GM23338 (cell line): ENCODE measurements at regions not wholly inside any gene's neighbourhood (a gene's known extent, or its start where the extent isn't known, plus 50 kb on each side); places are given as distances from the start of the nearest gene placed in this dataset.

Source experiments
- ATAC-seq: fragments of 200-7000 bp; cut with Tn5 transposase; 3 replicates; pipeline ENCODE4 v1.9.1; 2020
- DNase-seq: peaks from one replicate; pipeline ENCODE4 v3.0.0-alpha.2; 2015; ENCODE audit warnings: low spot score
- H2AFZ ChIP-seq: fragments of 200-600 bp; sonication (generic); 2 replicates; pipeline ENCODE4 v1.8.0; 2016; ENCODE audit warnings: antibody characterized with exemption, mild to moderate bottlenecking, moderate library complexity
- H3F3A ChIP-seq: fragments of 200-600 bp; sonication (generic); replicated peaks from 2 replicates; pipeline ENCODE4 v1.8.0; 2017; ENCODE audit warnings: antibody characterized with exemption, mixed run types, low read depth
- H3K27ac ChIP-seq: fragments of 200-600 bp; sonication (generic); 2 replicates; pipeline ENCODE4 v1.6.1; 2016; ENCODE audit warnings: low read depth
- H3K27me3 ChIP-seq: fragments of 200-600 bp; sonication (generic); 2 replicates; pipeline ENCODE4 v1.8.0; 2016; ENCODE audit warnings: mild to moderate bottlenecking, mixed run types, moderate library complexity; ENCODE audit not compliant: insufficient read depth
- H3K36me3 ChIP-seq: fragments of 200-600 bp; sonication (generic); 2 replicates; pipeline ENCODE4 v1.8.0; 2016; ENCODE audit warnings: mild to moderate bottlenecking; ENCODE audit not compliant: insufficient read depth
- H3K4me1 ChIP-seq: fragments of 200-600 bp; sonication (generic); 2 replicates; pipeline ENCODE4 v1.8.0; 2016; ENCODE audit warnings: mild to moderate bottlenecking, moderate library complexity; ENCODE audit not compliant: insufficient read depth
- H3K4me2 ChIP-seq: fragments of 200-600 bp; sonication (generic); 2 replicates; pipeline ENCODE4 v1.7.1; 2017; ENCODE audit warnings: mixed run types
- H3K4me3 ChIP-seq: fragments of 200-600 bp; sonication (generic); 2 replicates; pipeline ENCODE4 v1.6.1; 2016; ENCODE audit warnings: mixed run types
- H3K79me2 ChIP-seq: fragments of 200-600 bp; sonication (generic); replicated peaks from 2 replicates; pipeline ENCODE4 v1.8.0; 2017; ENCODE audit warnings: mild to moderate bottlenecking; ENCODE audit not compliant: insufficient read depth
- H3K9me2 ChIP-seq: fragments of 200-600 bp; sonication (generic); 2 replicates; pipeline ENCODE4 v1.8.0; 2017; ENCODE audit not compliant: insufficient read depth
- H4K20me1 ChIP-seq: fragments of 200-600 bp; sonication (generic); replicated peaks from 2 replicates; pipeline ENCODE4 v1.8.0; 2017; ENCODE audit warnings: mild to moderate bottlenecking; ENCODE audit not compliant: insufficient read depth
- H3K27ac Mint-ChIP-seq: 2 replicates; pipeline ENCODE4 v1.8.0; 2020; ENCODE audit warnings: inconsistent platforms, mild to moderate bottlenecking, moderate library complexity, mixed read lengths
- H3K27me3 Mint-ChIP-seq: 3 replicates; pipeline ENCODE4 v1.8.0; 2022; ENCODE audit warnings: low read depth, mild to moderate bottlenecking, moderate library complexity, mixed read lengths, inconsistent platforms; ENCODE audit not compliant: insufficient read depth, poor library complexity
- H3K36me3 Mint-ChIP-seq: 3 replicates; pipeline ENCODE4 v1.8.0; 2021; ENCODE audit warnings: low read depth, mild to moderate bottlenecking, inconsistent platforms, moderate library complexity, mixed read lengths
- H3K4me1 Mint-ChIP-seq: 3 replicates; pipeline ENCODE4 v1.8.0; 2020; ENCODE audit warnings: mild to moderate bottlenecking, inconsistent platforms, mixed read lengths
- H3K4me3 Mint-ChIP-seq: 3 replicates; pipeline ENCODE4 v1.8.0; 2021; ENCODE audit warnings: moderate library complexity, mild to moderate bottlenecking, inconsistent platforms, mixed read lengths
- H3K9me3 Mint-ChIP-seq: 3 replicates; pipeline ENCODE4 v1.8.0; 2020; ENCODE audit warnings: moderate library complexity, mild to moderate bottlenecking, inconsistent platforms, mixed read lengths
- CTCF ChIP-seq, 2 experiments: fragments of 200-600 bp in 1 of 2; sonication (generic) in 1 of 2; conservative IDR thresholded peaks; 2 replicates each; pipeline versions ENCODE4 v1.5.1 to v1.6.1; 2016 to 2017; ENCODE audit warnings: antibody characterized with exemption in 2 of 2, low read depth in 2 of 2, mild to moderate bottlenecking in 2 of 2, moderate library complexity in 1 of 2
- EZH2 ChIP-seq: fragments of 200-600 bp; sonication (generic); IDR thresholded peaks from one replicate; pipeline ENCODE4 v1.8.0; 2017; ENCODE audit warnings: antibody characterized with exemption, mild to moderate bottlenecking, low read depth; ENCODE audit not compliant: unreplicated experiment
- EZH2phosphoT487 ChIP-seq: fragments of 200-600 bp; sonication (generic); IDR thresholded peaks from one replicate; pipeline ENCODE4 v1.8.1; 2018; ENCODE audit warnings: antibody characterized with exemption; ENCODE audit not compliant: unreplicated experiment
- JUNB ChIP-seq: IDR thresholded peaks from one replicate; pipeline ENCODE4 v1.6.1; 2016; ENCODE audit warnings: antibody characterized with exemption; ENCODE audit not compliant: unreplicated experiment
- NANOG ChIP-seq: IDR thresholded peaks from 2 replicates; pipeline ENCODE4 v1.6.1; 2016; ENCODE audit warnings: antibody characterized with exemption, borderline replicate concordance
- POLR2AphosphoS5 ChIP-seq: IDR thresholded peaks from 2 replicates; pipeline ENCODE4 v1.6.1; 2016; ENCODE audit warnings: antibody characterized with exemption, low read depth
- REST ChIP-seq: IDR thresholded peaks from one replicate; pipeline ENCODE4 v1.6.1; 2018; ENCODE audit warnings: antibody characterized with exemption; ENCODE audit not compliant: unreplicated experiment
- STAT1 ChIP-seq: IDR thresholded peaks from one replicate; pipeline ENCODE4 v1.6.1; 2016; ENCODE audit warnings: antibody characterized with exemption; ENCODE audit not compliant: unreplicated experiment
- ZNF114 ChIP-seq: fragments of 250-450 bp; sonication (Bioruptor Pico); IDR thresholded peaks from 2 replicates; pipeline ENCODE4 v1.5.0; 2020; ENCODE audit warnings: mild to moderate bottlenecking, moderate library complexity
- ZNF331 ChIP-seq: fragments of 250-450 bp; sonication (Bioruptor Pico); IDR thresholded peaks from 2 replicates; pipeline ENCODE4 v1.5.0; 2020; ENCODE audit warnings: low read depth, mild to moderate bottlenecking, moderate library complexity
- ZNF462 ChIP-seq: fragments of 250-450 bp; sonication (Bioruptor Pico); IDR thresholded peaks from 2 replicates; pipeline ENCODE4 v1.5.0; 2020; ENCODE audit warnings: mild to moderate bottlenecking, moderate library complexity

- no peak for TF ChIP-seq REST
These were observed 189.8 kb upstream of the SALL3 start (continued) for GRCh38 chr18:78789850-78790249.

GRCh38 chr18:78790511-78790910 lies 189.1 kb upstream of the SALL3 start:
- DNase-seq (no peak), ATAC-seq (no peak)
- H3K27ac ChIP-seq, result no peak overlapping the region
- H3K36me3 ChIP-seq, result no peaks in the 10 kb centered on the region
- no peak overlapping the region for H3K4me2 ChIP-seq
- Mint-ChIP-seq H3K4me1 (no peaks in the 10 kb centered on the region), H3K27ac (no peak overlapping the region), H3K4me3 (no peak overlapping the region), H3K9me3 (peaks cover 90% of the 10 kb centered on the region), H3K36me3 (peaks cover 43% of the 10 kb centered on the region), H3K27me3 (peaks cover 8% of the 10 kb centered on the region)
- H3K4me1 ChIP-seq, result no peaks in the 10 kb centered on the region
- H3K4me3 ChIP-seq, result no peak overlapping the region
- no peaks in the 10 kb centered on the region for H3K9me2 ChIP-seq
- H3K79me2 ChIP-seq, result no peaks in the 10 kb centered on the region
- H3K27me3 ChIP-seq, result no peaks in the 10 kb centered on the region
- no peaks in the 10 kb centered on the region for H4K20me1 ChIP-seq
- no peak overlapping the region for H2AFZ ChIP-seq
- H3F3A ChIP-seq, result no peaks in the 10 kb centered on the region
- TF ChIP-seq EZH2 (no peak), ZNF462 (no peak), CTCF (conservative IDR thresholded peaks at IDR 0.05; ENCODE audit: low read depth in 2 of 2) (no peak), ZNF331 (no peak), NANOG (no peak), EZH2phosphoT487 (no peak), ZNF114 (CRISPR knock-in tag) (no peak), REST (no peak), JUNB (no peak), POLR2AphosphoS5 (no peak), STAT1 (no peak)
